ENCODE measurements at regions not wholly inside any gene's neighbourhood (a gene's known extent, or its start where the extent isn't known, plus 50 kb on each side); places are given as distances from the start of the nearest gene placed in this dataset.

DNA sequence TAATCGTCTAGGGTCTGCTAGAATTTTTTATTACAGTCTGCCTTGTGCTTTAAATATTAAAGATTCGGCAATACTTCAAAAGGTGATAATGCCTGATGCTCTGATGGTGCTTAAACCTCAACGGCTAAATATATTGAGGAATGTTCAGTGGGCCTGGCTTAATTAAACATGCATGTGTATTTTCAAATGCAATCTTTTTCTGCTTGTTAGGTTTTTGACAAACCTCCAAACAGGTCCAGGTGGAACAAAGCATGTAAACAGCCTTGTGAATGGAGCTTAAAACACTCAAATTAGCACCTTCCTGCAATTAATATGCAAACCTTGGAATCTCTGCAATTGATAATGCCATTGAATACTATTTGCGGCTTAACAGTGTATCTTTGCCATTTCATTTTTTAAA lies 334.9 kb downstream of the BARHL2 start:
- TF ChIP-seq, protein P1, sequence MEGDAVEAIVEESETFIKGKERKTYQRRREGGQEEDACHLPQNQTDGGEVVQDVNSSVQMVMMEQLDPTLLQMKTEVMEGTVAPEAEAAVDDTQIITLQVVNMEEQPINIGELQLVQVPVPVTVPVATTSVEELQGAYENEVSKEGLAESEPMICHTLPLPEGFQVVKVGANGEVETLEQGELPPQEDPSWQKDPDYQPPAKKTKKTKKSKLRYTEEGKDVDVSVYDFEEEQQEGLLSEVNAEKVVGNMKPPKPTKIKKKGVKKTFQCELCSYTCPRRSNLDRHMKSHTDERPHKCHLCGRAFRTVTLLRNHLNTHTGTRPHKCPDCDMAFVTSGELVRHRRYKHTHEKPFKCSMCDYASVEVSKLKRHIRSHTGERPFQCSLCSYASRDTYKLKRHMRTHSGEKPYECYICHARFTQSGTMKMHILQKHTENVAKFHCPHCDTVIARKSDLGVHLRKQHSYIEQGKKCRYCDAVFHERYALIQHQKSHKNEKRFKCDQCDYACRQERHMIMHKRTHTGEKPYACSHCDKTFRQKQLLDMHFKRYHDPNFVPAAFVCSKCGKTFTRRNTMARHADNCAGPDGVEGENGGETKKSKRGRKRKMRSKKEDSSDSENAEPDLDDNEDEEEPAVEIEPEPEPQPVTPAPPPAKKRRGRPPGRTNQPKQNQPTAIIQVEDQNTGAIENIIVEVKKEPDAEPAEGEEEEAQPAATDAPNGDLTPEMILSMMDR (conservative IDR thresholded peaks at IDR 0.05 in 1 of 2, IDR thresholded peaks at IDR 0.05 in 1 of 2; ENCODE audit: extremely low read depth in 1 of 2, insufficient read depth in 1 of 2, low read depth in 1 of 2, low read length in 2 of 2), result no peak
- no peak for TF ChIP-seq EZH2 (IDR thresholded peaks at IDR 0.05; ENCODE audit: borderline replicate concordance, low read length)

All from mammary epithelial cell (primary cell).